IPS-20b (cell line): ENCODE measurements at regions not wholly inside any gene's neighbourhood (a gene's known extent, or its start where the extent isn't known, plus 50 kb on each side); places are given as distances from the start of the nearest gene placed in this dataset.

Experiments used
- H3K27ac ChIP-seq: one replicate; pipeline ENCODE4 v1.5.1; 2013; ENCODE audit warnings: low read length
- H3K27me3 ChIP-seq: 2 replicates; pipeline ENCODE4 v1.6.1; 2013; ENCODE audit warnings: mild to moderate bottlenecking, low read length, inconsistent platforms; ENCODE audit not compliant: insufficient read depth
- H3K36me3 ChIP-seq: 2 replicates; pipeline ENCODE4 v1.6.1; 2013; ENCODE audit warnings: low read depth, mild to moderate bottlenecking, inconsistent platforms, low read length, moderate library complexity; ENCODE audit not compliant: insufficient read depth
- H3K4me1 ChIP-seq: 2 replicates; pipeline ENCODE4 v1.6.1; 2013; ENCODE audit warnings: mild to moderate bottlenecking, control low read depth, inconsistent platforms, low read length, moderate library complexity; ENCODE audit not compliant: insufficient read depth
- H3K4me3 ChIP-seq: 2 replicates; pipeline ENCODE4 v1.5.1; 2013; ENCODE audit warnings: mild to moderate bottlenecking, low read length, inconsistent platforms
- H3K9ac ChIP-seq: 2 replicates; pipeline ENCODE4 v1.6.1; 2013; ENCODE audit warnings: low read depth, mild to moderate bottlenecking, inconsistent platforms, low read length, moderate library complexity
- H3K9me3 ChIP-seq: 2 replicates; pipeline ENCODE4 v1.6.1; 2013; ENCODE audit warnings: mild to moderate bottlenecking, low read depth, low read length, inconsistent platforms; ENCODE audit not compliant: insufficient read depth

GRCh38 chr7:52243685-52244084 is 791.7 kb upstream of the POM121L12 start:
- Histone ChIP-seq H3K9ac (no peak overlapping the region), H3K9me3 (peaks cover 19% of the 10 kb centered on the region), H3K27ac (no peak overlapping the region), H3K36me3 (0 out of 2 replicates have a peak, but pooled peaks cover 4% of the 10 kb centered on the region), H3K4me1 (no peaks in the 10 kb centered on the region), H3K27me3 (no peaks in the 10 kb centered on the region), H3K4me3 (no peak overlapping the region)

- Histone ChIP-seq H3K27ac (no peak overlapping the region), H3K9me3 (peaks cover 27% of the 10 kb centered on the region), H3K4me3 (no peak overlapping the region), H3K4me1 (no peaks in the 10 kb centered on the region), H3K27me3 (no peaks in the 10 kb centered on the region), H3K9ac (no peak overlapping the region), H3K36me3 (no peaks in the 10 kb centered on the region; the same call in 1 of the 2 replicates)
These were observed 802.2 kb upstream of the POM121L12 start for GRCh38 chr7:52233248-52233647.

- H3K36me3 ChIP-seq, result no peaks in the 10 kb centered on the region
These were observed 823.5 kb upstream of the POM121L12 start for GRCh38 chr7:52211930-52212329.

GRCh38 chr7:52209614-52210013 is 825.8 kb upstream of the POM121L12 start:
- Histone ChIP-seq H3K27ac (no peak overlapping the region), H3K27me3 (no peaks in the 10 kb centered on the region), H3K9ac (no peak overlapping the region), H3K36me3 (no peaks in the 10 kb centered on the region), H3K9me3 (no peaks in the 10 kb centered on the region), H3K4me3 (no peak overlapping the region), H3K4me1 (no peaks in the 10 kb centered on the region)

More at GRCh38 chr7:52211930-52212329, 823.5 kb upstream of the POM121L12 start:
- no peak overlapping the region for H3K4me3 ChIP-seq
- no peak overlapping the region for H3K9ac ChIP-seq
- H3K27me3 ChIP-seq, result no peaks in the 10 kb centered on the region
- no peaks in the 10 kb centered on the region for H3K4me1 ChIP-seq
- H3K9me3 ChIP-seq, result no peaks in the 10 kb centered on the region
- no peak overlapping the region for H3K27ac ChIP-seq

GRCh38 chr7:52197221-52197620 is 838.2 kb upstream of the POM121L12 start:
- Histone ChIP-seq H3K9me3 (no peaks in the 10 kb centered on the region), H3K36me3 (no peaks in the 10 kb centered on the region), H3K4me3 (no peak overlapping the region), H3K27ac (no peak overlapping the region), H3K27me3 (no peaks in the 10 kb centered on the region), H3K4me1 (no peaks in the 10 kb centered on the region), H3K9ac (no peak overlapping the region)

GRCh38 chr7:52195664-52196063 is 839.8 kb upstream of the POM121L12 start:
- Histone ChIP-seq H3K27ac (no peak overlapping the region), H3K9me3 (no peaks in the 10 kb centered on the region), H3K4me3 (no peak overlapping the region), H3K4me1 (no peaks in the 10 kb centered on the region), H3K9ac (no peak overlapping the region), H3K27me3 (no peaks in the 10 kb centered on the region), H3K36me3 (no peaks in the 10 kb centered on the region)

GRCh38 chr7:52189153-52189778 is 846.2 kb upstream of the POM121L12 start:
- H3K36me3 ChIP-seq, result no peaks in the 10 kb centered on the region
- H3K4me3 ChIP-seq, result no peak overlapping the region
- no peaks in the 10 kb centered on the region for H3K4me1 ChIP-seq
- no peaks in the 10 kb centered on the region for H3K27me3 ChIP-seq
- H3K9ac ChIP-seq, result no peak overlapping the region
- H3K27ac ChIP-seq, result no peak overlapping the region
- H3K9me3 ChIP-seq, result peaks cover 8% of the 10 kb centered on the region

GRCh38 chr7:52184006-52184703 is 851.3 kb upstream of the POM121L12 start:
- Histone ChIP-seq H3K27ac (no peak overlapping the region), H3K9ac (no peak overlapping the region), H3K4me1 (no peaks in the 10 kb centered on the region), H3K27me3 (no peaks in the 10 kb centered on the region), H3K36me3 (no peaks in the 10 kb centered on the region), H3K9me3 (peaks cover 17% of the 10 kb centered on the region), H3K4me3 (no peak overlapping the region)

- H3K9ac ChIP-seq, result no peak overlapping the region
- H3K4me1 ChIP-seq, result no peaks in the 10 kb centered on the region
- no peaks in the 10 kb centered on the region for H3K27me3 ChIP-seq
- no peak overlapping the region for H3K4me3 ChIP-seq
- H3K27ac ChIP-seq, result no peak overlapping the region
- peaks cover 16% of the 10 kb centered on the region for H3K9me3 ChIP-seq
- no peaks in the 10 kb centered on the region for H3K36me3 ChIP-seq
These were observed 855.5 kb upstream of the POM121L12 start for GRCh38 chr7:52179934-52180333.

GRCh38 chr7:52168085-52168484 is 851.5 kb upstream of the COBL start:
- no peaks in the 10 kb centered on the region for H3K9me3 ChIP-seq
- H3K4me3 ChIP-seq, result no peak overlapping the region
- H3K9ac ChIP-seq, result no peak overlapping the region
- peaks cover 7% of the 10 kb centered on the region; the same call in 1 of the 2 replicates for H3K4me1 ChIP-seq
- H3K27me3 ChIP-seq, result no peaks in the 10 kb centered on the region
- no peak overlapping the region for H3K27ac ChIP-seq
- H3K36me3 ChIP-seq, result no peaks in the 10 kb centered on the region

GRCh38 chr7:52163311-52163710 is 846.7 kb upstream of the COBL start:
- Histone ChIP-seq H3K9ac (no peak overlapping the region), H3K4me1 (no peaks in the 10 kb centered on the region), H3K36me3 (no peaks in the 10 kb centered on the region), H3K27me3 (no peaks in the 10 kb centered on the region), H3K9me3 (no peaks in the 10 kb centered on the region), H3K27ac (no peak overlapping the region), H3K4me3 (no peak overlapping the region)

- no peak overlapping the region for H3K9ac ChIP-seq
- H3K4me3 ChIP-seq, result no peak overlapping the region
- no peaks in the 10 kb centered on the region for H3K36me3 ChIP-seq
- H3K27ac ChIP-seq, result no peak overlapping the region
- H3K27me3 ChIP-seq, result no peaks in the 10 kb centered on the region
- H3K4me1 ChIP-seq, result no peaks in the 10 kb centered on the region
- no peaks in the 10 kb centered on the region for H3K9me3 ChIP-seq
These were observed 844.9 kb upstream of the COBL start for GRCh38 chr7:52161483-52161882.
